ENCODE measurements at regions not wholly inside any gene's neighbourhood (a gene's known extent, or its start where the extent isn't known, plus 50 kb on each side); places are given as distances from the start of the nearest gene placed in this dataset.

GRCh38 chr13:105200181-105200580 is 1335.3 kb downstream of the EFNB2 start:
- TF ChIP-seq CTCF (conservative IDR thresholded peaks at IDR 0.05 in 1 of 2, IDR thresholded peaks at IDR 0.05 in 1 of 2; ENCODE audit: extremely low read depth in 1 of 2, insufficient read depth in 1 of 2, low read depth in 1 of 2, low read length in 2 of 2) (no peak), EZH2 (IDR thresholded peaks at IDR 0.05; ENCODE audit: borderline replicate concordance, low read length) (no peak)

Data from mammary epithelial cell (primary cell).